Sigmoid colon (tissue), 6 donors: ENCODE measurements at regions not wholly inside any gene's neighbourhood (a gene's known extent, or its start where the extent isn't known, plus 50 kb on each side); places are given as distances from the start of the nearest gene placed in this dataset.

Experiments
- DNase-seq: peaks from one replicate; pipeline ENCODE4 v3.0.0-alpha.2; 2019
- H3K27ac ChIP-seq, 4 donors: fragments of 200-600 bp; sonication (generic); one replicate each; pipeline ENCODE4 v1.5.1; 2016 to 2019; ENCODE audit warnings: mild to moderate bottlenecking in 1 of 4
- H3K27me3 ChIP-seq, 3 donors: fragments of 200-600 bp; sonication (generic); one replicate each; pipeline ENCODE4 v1.5.1; 2019; ENCODE audit warnings: mild to moderate bottlenecking in 1 of 3
- H3K36me3 ChIP-seq, 4 donors: fragments of 200-600 bp; sonication (generic); one replicate each; pipeline ENCODE4 v1.5.1; 2016 to 2019
- H3K4me1 ChIP-seq, 4 donors: fragments of 200-600 bp; sonication (generic); one replicate each; pipeline ENCODE4 v1.5.1; 2017 to 2019
- H3K4me3 ChIP-seq, 4 donors: fragments of 200-600 bp; sonication (generic); one replicate each; pipeline ENCODE4 v1.5.1; 2017 to 2019; ENCODE audit warnings: mild to moderate bottlenecking in 2 of 4, moderate library complexity in 1 of 4
- H3K9me3 ChIP-seq, 4 donors: fragments of 200-600 bp in 3 of 4; sonication (generic) in 3 of 4; one replicate each; pipeline versions ENCODE4 v1.5.1 to v1.6.1; 2013 to 2019
- EP300 ChIP-seq, 4 donors: sonication (generic); formaldehyde crosslinking; IDR thresholded peaks; one replicate each; pipeline ENCODE4 v1.6.1; 2017; ENCODE audit warnings: antibody characterized with exemption in 4 of 4
- POLR2A ChIP-seq, 2 donors: fragments of 450-650 bp; IDR thresholded peaks; one replicate each; pipeline ENCODE4 v1.6.1; 2016; ENCODE audit warnings: antibody characterized with exemption in 2 of 2, mild to moderate bottlenecking in 2 of 2, moderate library complexity in 2 of 2
- POLR2AphosphoS5 ChIP-seq, 4 donors: sonication (generic); formaldehyde crosslinking; IDR thresholded peaks; one replicate each; pipeline ENCODE4 v1.6.1; 2017; ENCODE audit warnings: antibody characterized with exemption in 4 of 4
- WGBS, 2 donors: extraction: QIAGEN DNeasy Blood & Tissue Kit; methylation state at CpG; one replicate each; pipeline ENCODE4 v1.1.7; 2013; 5-methylcytosine and 5-hydroxymethylcytosine counted together
- intact Hi-C: fragments of 100-400 bp; cut with DNase I; formaldehyde crosslinking; loops from one replicate; pipeline ENCODE4 v1.15.1; 2023
- TF ChIP-seq, protein P1 (sequence below), 4 experiments: fragments of 450-650 bp in 3 of 4; fragments of 200-600 bp in 1 of 4; IDR thresholded peaks; one replicate each; pipeline ENCODE4 v1.5.1; 2016 to 2019; ENCODE audit warnings: antibody characterized with exemption in 4 of 4, mild to moderate bottlenecking in 3 of 4, moderate library complexity in 2 of 4
- donor health status: healthy with polysubstance abuse.
- donor health status: healthy.

GRCh38 chr3:182486463-182486862 is 306.8 kb upstream of the ATP11B start:
- WGBS, 2 donors = 15 to 59% methylated on average over 4 of the region's 4 CpGs
- H3K9me3 ChIP-seq = no peaks in the 10 kb centered on the region
- no peak for DNase-seq
- no peaks in the 10 kb centered on the region for H3K27me3 ChIP-seq
- no peak overlapping the region for H3K27ac ChIP-seq
- no peak overlapping the region for H3K4me3 ChIP-seq
- intact Hi-C loops = no loop called here
- no peaks in the 10 kb centered on the region for H3K36me3 ChIP-seq
- TF ChIP-seq EP300 (IDR thresholded peaks at IDR 0.05) (no peak), POLR2AphosphoS5 (IDR thresholded peaks at IDR 0.05) (no peak), POLR2A (IDR thresholded peaks at IDR 0.05) (no peak)
- TF ChIP-seq, protein P1, sequence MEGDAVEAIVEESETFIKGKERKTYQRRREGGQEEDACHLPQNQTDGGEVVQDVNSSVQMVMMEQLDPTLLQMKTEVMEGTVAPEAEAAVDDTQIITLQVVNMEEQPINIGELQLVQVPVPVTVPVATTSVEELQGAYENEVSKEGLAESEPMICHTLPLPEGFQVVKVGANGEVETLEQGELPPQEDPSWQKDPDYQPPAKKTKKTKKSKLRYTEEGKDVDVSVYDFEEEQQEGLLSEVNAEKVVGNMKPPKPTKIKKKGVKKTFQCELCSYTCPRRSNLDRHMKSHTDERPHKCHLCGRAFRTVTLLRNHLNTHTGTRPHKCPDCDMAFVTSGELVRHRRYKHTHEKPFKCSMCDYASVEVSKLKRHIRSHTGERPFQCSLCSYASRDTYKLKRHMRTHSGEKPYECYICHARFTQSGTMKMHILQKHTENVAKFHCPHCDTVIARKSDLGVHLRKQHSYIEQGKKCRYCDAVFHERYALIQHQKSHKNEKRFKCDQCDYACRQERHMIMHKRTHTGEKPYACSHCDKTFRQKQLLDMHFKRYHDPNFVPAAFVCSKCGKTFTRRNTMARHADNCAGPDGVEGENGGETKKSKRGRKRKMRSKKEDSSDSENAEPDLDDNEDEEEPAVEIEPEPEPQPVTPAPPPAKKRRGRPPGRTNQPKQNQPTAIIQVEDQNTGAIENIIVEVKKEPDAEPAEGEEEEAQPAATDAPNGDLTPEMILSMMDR (IDR thresholded peaks at IDR 0.05) = no peak
- H3K4me1 ChIP-seq = no peaks in the 10 kb centered on the region

DNA sequence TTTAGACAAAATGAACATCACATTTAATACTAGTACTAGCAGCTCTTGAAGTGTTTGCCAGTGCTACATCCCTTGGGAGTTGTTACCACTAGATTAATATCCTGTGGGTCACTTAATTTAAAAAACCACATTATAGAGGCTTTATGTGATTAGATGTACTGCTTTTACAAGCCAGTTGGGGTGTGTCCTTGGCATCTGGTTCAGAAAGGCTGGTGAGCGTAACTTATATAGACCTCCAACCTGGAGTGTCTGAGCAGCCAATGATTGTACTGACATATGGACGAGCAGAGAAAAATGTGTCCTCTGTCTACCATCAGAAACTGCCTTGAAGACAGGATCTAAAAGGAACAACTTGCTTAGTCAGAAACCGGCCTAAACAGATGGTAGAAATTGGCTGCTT is 306.2 kb upstream of the ATP11B start:
- TF ChIP-seq EP300 (IDR thresholded peaks at IDR 0.05) = no peak
- no peak for TF ChIP-seq POLR2A (IDR thresholded peaks at IDR 0.05)
- no peak for TF ChIP-seq POLR2AphosphoS5 (IDR thresholded peaks at IDR 0.05)
- TF ChIP-seq, protein P1 (IDR thresholded peaks at IDR 0.05) = no peak
- Histone ChIP-seq H3K27ac (no peak overlapping the region), H3K36me3 (no peaks in the 10 kb centered on the region), H3K4me1 (no peaks in the 10 kb centered on the region), H3K4me3 (no peak overlapping the region), H3K27me3 (no peaks in the 10 kb centered on the region), H3K9me3 (no peaks in the 10 kb centered on the region)
- 43 to 66% methylated on average over 3 of the region's 3 CpGs for WGBS, 2 donors
- intact Hi-C loops = no loop called here
- DNase-seq = no peak

- 91 to 95% methylated on average over 2 of the region's 2 CpGs for WGBS, 2 donors
- TF ChIP-seq POLR2AphosphoS5 (IDR thresholded peaks at IDR 0.05) (no peak), EP300 (IDR thresholded peaks at IDR 0.05) (no peak), POLR2A (IDR thresholded peaks at IDR 0.05) (no peak)
- TF ChIP-seq, protein P1 (IDR thresholded peaks at IDR 0.05) = no peak
- H3K4me1 ChIP-seq = no peaks in the 10 kb centered on the region
- H3K27me3 ChIP-seq = no peaks in the 10 kb centered on the region
- no peaks in the 10 kb centered on the region for H3K36me3 ChIP-seq
- DNase-seq = no peak
- no peaks in the 10 kb centered on the region for H3K9me3 ChIP-seq
- no peak overlapping the region for H3K4me3 ChIP-seq
- intact Hi-C loops = no loop called here
- no peak overlapping the region for H3K27ac ChIP-seq
These were observed 305.7 kb upstream of the ATP11B start for GRCh38 chr3:182487611-182488010.

DNA sequence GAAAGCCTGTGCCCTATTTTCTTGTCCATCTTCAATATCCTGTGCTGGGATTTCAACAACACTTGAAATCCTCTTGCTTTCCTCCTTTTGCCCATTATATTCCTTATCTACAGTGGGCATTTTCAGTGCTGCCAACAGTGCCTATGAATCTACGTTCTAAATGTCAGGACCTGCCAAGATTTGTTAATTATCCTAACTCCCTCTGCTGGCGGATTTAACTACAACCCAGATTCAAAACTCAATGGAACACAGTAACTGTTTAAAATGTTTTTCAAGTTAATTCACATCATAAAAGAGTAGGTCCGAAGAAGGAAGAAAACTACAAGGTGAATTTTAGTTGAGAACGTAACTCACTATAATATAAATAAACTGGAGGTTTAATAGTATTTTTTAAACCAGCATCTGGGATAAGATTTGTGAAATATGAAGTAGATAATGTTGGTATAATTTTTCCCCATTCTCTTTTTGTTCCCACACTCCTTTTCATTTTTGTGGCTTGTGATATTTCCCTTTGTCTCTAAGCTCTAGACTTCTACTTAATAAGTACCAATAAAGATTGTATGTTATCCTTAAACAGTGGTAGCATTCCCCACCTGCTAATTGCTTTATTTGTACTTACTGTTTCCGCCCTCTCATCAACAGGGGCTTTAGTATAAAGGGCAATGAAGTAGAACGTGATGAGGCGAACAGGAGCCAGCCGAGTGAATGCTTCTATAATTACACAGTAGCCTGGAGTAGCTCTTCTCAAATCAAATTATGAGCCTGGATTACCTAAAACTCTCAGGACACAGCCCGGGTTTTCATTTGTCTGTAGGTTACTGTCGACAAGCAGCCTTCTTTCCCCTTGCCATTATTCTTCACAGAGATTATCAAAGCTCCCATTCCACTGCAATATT is 302.5 kb upstream of the ATP11B start:
- Histone ChIP-seq H3K36me3 (no peaks in the 10 kb centered on the region), H3K4me3 (no peak overlapping the region), H3K27ac (no peak overlapping the region), H3K4me1 (no peaks in the 10 kb centered on the region), H3K9me3 (no peaks in the 10 kb centered on the region), H3K27me3 (no peaks in the 10 kb centered on the region)
- no peak for DNase-seq
- intact Hi-C loops = loop anchor here (10.0 kb wide), 1 partner anchor 786 kb away; no protein-coding TSS in a partner anchor
- WGBS, 2 donors = 38 to 57% methylated on average over 10 of the region's 10 CpGs
- no peak for TF ChIP-seq POLR2AphosphoS5 (IDR thresholded peaks at IDR 0.05)
- TF ChIP-seq EP300 (IDR thresholded peaks at IDR 0.05) = no peak
- TF ChIP-seq POLR2A (IDR thresholded peaks at IDR 0.05) = no peak
- TF ChIP-seq, protein P1 (IDR thresholded peaks at IDR 0.05) = no peak
